HCT116 (cell line): ENCODE measurements at regions not wholly inside any gene's neighbourhood (a gene's known extent, or its start where the extent isn't known, plus 50 kb on each side); places are given as distances from the start of the nearest gene placed in this dataset.

Experiments used
- ATAC-seq: fragments of 200-7000 bp; cut with Tn5 transposase; 2 replicates; pipeline ENCODE4 v1.9.1; 2020; ENCODE audit warnings: mild to moderate bottlenecking, moderate library complexity
- BruUV-seq: library from RNA; stranded (reverse); fragments of 400-500 nt; replicated peaks from 2 replicates; lab custom pipeline; 2021; lab: Mats Ljungman, UMichigan
- CTCF ChIA-PET: fragments of 300-600 bp; sonication (Branson Sonifier 250); formaldehyde crosslinking; loops from one replicate; lab custom pipeline; 2021; ENCODE audit warnings: antibody characterized with exemption; lab: Charles Lee
- POLR2A ChIA-PET: fragments of 300-600, 350-600 bp; sonication (Branson Sonifier 250); formaldehyde crosslinking; loops from one replicate; lab custom pipeline; 2021; ENCODE audit warnings: antibody characterized with exemption; lab: Charles Lee
- RAD21 ChIA-PET, 2 experiments: fragments of 300-600 bp; sonication (Branson Sonifier 250); formaldehyde crosslinking; loops; one replicate each; lab custom pipeline; 2023; ENCODE audit warnings: low total read pairs in 2 of 2; ENCODE audit not compliant: uncharacterized antibody in 2 of 2, unreplicated experiment in 2 of 2, low non-redundant PET in 1 of 2; lab: Charles Lee
- DNase-seq: peaks from one replicate; pipeline ENCODE4 v3.0.0-alpha.2; 2010; ENCODE audit warnings: low read depth, low spot score
- H2AFZ ChIP-seq: fragments of 200-600 bp; shearing (Covaris generic), sonication (generic); 2 replicates; pipeline ENCODE4 v1.6.1; 2017; ENCODE audit warnings: low read depth, mixed run types, mixed read lengths, antibody characterized with exemption, low read length; ENCODE audit not compliant: poor library complexity, severe bottlenecking
- H3K27ac ChIP-seq: 2 replicates; pipeline ENCODE4 v1.5.1; 2012; ENCODE audit warnings: low read depth, low read length
- H3K27me3 ChIP-seq: fragments of 200-600 bp; sonication (generic); 2 replicates; pipeline ENCODE4 v1.6.1; 2016; ENCODE audit warnings: mixed run types, low read length, mixed read lengths; ENCODE audit not compliant: insufficient read depth
- H3K36me3 ChIP-seq, 2 experiments: fragments of 200-500 bp in 1 of 2; fragments of 200-600 bp in 1 of 2; sonication (Bioruptor generic) in 1 of 2; sonication (generic) in 1 of 2; 2 replicates each; pipeline versions ENCODE4 v1.5.1 to v1.6.1; 2014 to 2016; ENCODE audit warnings: low read length in 2 of 2, inconsistent platforms in 1 of 2, mixed read lengths in 1 of 2, mixed run types in 1 of 2; ENCODE audit not compliant: insufficient read depth in 2 of 2, control insufficient read depth in 1 of 2
- H3K4me1 ChIP-seq, 2 experiments: fragments of 200-600 bp in 1 of 2; sonication (generic) in 1 of 2; 2 replicates each; pipeline versions ENCODE4 v1.5.1 to v1.6.1; 2012 to 2017; ENCODE audit warnings: low read length in 2 of 2, inconsistent platforms in 1 of 2, mild to moderate bottlenecking in 1 of 2, mixed read lengths in 1 of 2, mixed run types in 1 of 2, moderate library complexity in 1 of 2; ENCODE audit not compliant: insufficient read depth in 2 of 2, control insufficient read depth in 1 of 2
- H3K4me2 ChIP-seq: fragments of 200-600 bp; sonication (generic); 2 replicates; pipeline ENCODE4 v1.6.1; 2017; ENCODE audit warnings: mixed run types, low read length, mixed read lengths
- H3K4me3 ChIP-seq, 2 experiments: fragments of 200-600 bp in 1 of 2; sonication (generic) in 1 of 2; replicated peaks in 1 of 2; 2 replicates each; pipeline ENCODE4 v1.5.1; 2011 to 2016; ENCODE audit warnings: low read length in 2 of 2, control low read depth in 1 of 2, low read depth in 1 of 2, mild to moderate bottlenecking in 1 of 2, mixed read lengths in 1 of 2, mixed run types in 1 of 2
- H3K79me2 ChIP-seq: fragments of 200-600 bp; sonication (generic); 2 replicates; pipeline ENCODE4 v1.6.1; 2017; ENCODE audit warnings: mild to moderate bottlenecking, mixed run types, low read length, moderate library complexity, mixed read lengths; ENCODE audit not compliant: insufficient read depth
- H3K9ac ChIP-seq: fragments of 200-600 bp; sonication (generic); 2 replicates; pipeline ENCODE4 v1.6.1; 2016; ENCODE audit warnings: low read length, mixed read lengths
- H3K9me2 ChIP-seq: fragments of 200-600 bp; sonication (generic), shearing (Covaris generic); 2 replicates; pipeline ENCODE4 v1.6.1; 2017; ENCODE audit warnings: mixed run types, mild to moderate bottlenecking, moderate library complexity; ENCODE audit not compliant: insufficient read depth
- H3K9me3 ChIP-seq, 2 experiments: fragments of 200-500 bp in 1 of 2; fragments of 200-600 bp in 1 of 2; sonication (Bioruptor generic) in 1 of 2; sonication (generic) in 1 of 2; 2 replicates each; pipeline ENCODE4 v1.6.1; 2014 to 2017; ENCODE audit warnings: low read length in 2 of 2, mixed read lengths in 2 of 2, inconsistent platforms in 1 of 2, low read depth in 1 of 2, mild to moderate bottlenecking in 1 of 2, mixed run types in 1 of 2, moderate library complexity in 1 of 2; ENCODE audit not compliant: control insufficient read depth in 1 of 2, insufficient read depth in 1 of 2
- H4K20me1 ChIP-seq: fragments of 200-600 bp; sonication (generic), shearing (Covaris generic); 2 replicates; pipeline ENCODE4 v1.6.1; 2017; ENCODE audit warnings: mixed run types, mild to moderate bottlenecking, moderate library complexity; ENCODE audit not compliant: insufficient read depth
- CBX3 ChIP-seq: IDR thresholded peaks from 2 replicates; pipeline ENCODE4 v1.6.1; 2012; ENCODE audit warnings: low read depth
- CEBPB ChIP-seq: IDR thresholded peaks from 2 replicates; pipeline ENCODE4 v1.6.1; 2012; ENCODE audit warnings: low read depth
- EGR1 ChIP-seq: IDR thresholded peaks from 2 replicates; pipeline ENCODE4 v1.6.1; 2012; ENCODE audit warnings: low read depth
- FOSL1 ChIP-seq: IDR thresholded peaks from 2 replicates; pipeline ENCODE4 v1.6.1; 2012; ENCODE audit warnings: low read depth
- JUND ChIP-seq: IDR thresholded peaks from 2 replicates; pipeline ENCODE4 v1.6.1; 2012
- MAX ChIP-seq: IDR thresholded peaks from 2 replicates; pipeline ENCODE4 v1.6.1; 2012
- POLR2A ChIP-seq: IDR thresholded peaks from 2 replicates; pipeline ENCODE4 v1.7.0; 2011; ENCODE audit warnings: borderline replicate concordance; ENCODE audit not compliant: insufficient read depth, insufficient read length; ENCODE audit errors: extremely low read depth
- POLR2AphosphoS5 ChIP-seq: IDR thresholded peaks from 2 replicates; pipeline ENCODE4 v1.6.1; 2011; ENCODE audit warnings: mild to moderate bottlenecking, low read depth, low read length, moderate library complexity
- RAD21 ChIP-seq: IDR thresholded peaks from 2 replicates; pipeline ENCODE4 v1.6.1; 2012; ENCODE audit warnings: low read depth, mild to moderate bottlenecking
- SIN3A ChIP-seq: IDR thresholded peaks from 2 replicates; pipeline ENCODE4 v1.6.1; 2012; ENCODE audit warnings: low read depth
- SP1 ChIP-seq: IDR thresholded peaks from 2 replicates; pipeline ENCODE4 v1.6.1; 2012; ENCODE audit warnings: low read depth
- SRF ChIP-seq: IDR thresholded peaks from 2 replicates; pipeline ENCODE4 v1.6.1; 2012; ENCODE audit warnings: low read depth
- TCF7L2 ChIP-seq: IDR thresholded peaks from 2 replicates; pipeline ENCODE4 v1.7.0; 2011; ENCODE audit warnings: borderline replicate concordance, inconsistent platforms; ENCODE audit not compliant: insufficient read depth, insufficient read length; ENCODE audit errors: extremely low read depth
- ZBTB33 ChIP-seq: IDR thresholded peaks from 2 replicates; pipeline ENCODE4 v1.6.1; 2011; ENCODE audit warnings: mild to moderate bottlenecking, low read length, moderate library complexity; ENCODE audit not compliant: insufficient replicate concordance; ENCODE audit errors: extremely low read depth
- ZNF274 ChIP-seq: fragments of 200-500 bp; sonication (Bioruptor generic); IDR thresholded peaks from 2 replicates; pipeline ENCODE4 v1.6.1; 2014; ENCODE audit warnings: mild to moderate bottlenecking, low read depth, low read length, inconsistent platforms
- intact Hi-C: fragments of 100-400 bp; cut with micrococcal nuclease; formaldehyde crosslinking; loops from 2 replicates; pipeline ENCODE4 v1.10.0; 2022

GRCh38 chr1:187691439-187691838, 862.7 kb downstream of the PLA2G4A start:
- ChIA-PET CTCF (no interaction called here), RAD21 (no interaction called here), POLR2A (no interaction called here)
- DNase-seq: peak; percentile 66
- Histone ChIP-seq H3K4me2 (peak overlapping the region; percentile 29; the same call in 1 of the 2 replicates), H3K36me3 (no peaks in the 10 kb centered on the region), H4K20me1 (no peaks in the 10 kb centered on the region), H3K9me3 (no peaks in the 10 kb centered on the region), H3K27me3 (no peaks in the 10 kb centered on the region), H3K79me2 (no peaks in the 10 kb centered on the region), H3K9me2 (no peaks in the 10 kb centered on the region), H2AFZ (no peak overlapping the region), H3K27ac (no peak overlapping the region), H3K4me3 (no peak overlapping the region), H3K4me1 (peaks cover 0 to 18% of the 10 kb centered on the region in 2 experiments; a peak in 2 of 4 replicates), H3K9ac (no peak overlapping the region)
- ATAC-seq: peak; percentile 81
- intact Hi-C loops: no loop called here
- BruUV-seq: no TSS peak
- no peak for TF ChIP-seq ZBTB33
- no peak for TF ChIP-seq TCF7L2
- peak; percentile 66 for TF ChIP-seq SP1
- TF ChIP-seq CBX3: peak; percentile 58; the same call in 1 of the 2 replicates
- TF ChIP-seq FOSL1: peak; percentile 82
- TF ChIP-seq MAX: peak; percentile 59; the same call in 1 of the 2 replicates
- TF ChIP-seq ZNF274: no peak
- peak; percentile 84 for TF ChIP-seq JUND

- Histone ChIP-seq H3K9me3 (no peaks in the 10 kb centered on the region), H3K4me1 (peaks cover 0 to 18% of the 10 kb centered on the region in 2 experiments; a peak in 2 of 4 replicates), H3K4me3 (no peak overlapping the region), H3K79me2 (no peaks in the 10 kb centered on the region), H3K36me3 (no peaks in the 10 kb centered on the region), H3K9ac (no peak overlapping the region), H3K27ac (no peak overlapping the region), H3K9me2 (no peaks in the 10 kb centered on the region), H4K20me1 (no peaks in the 10 kb centered on the region), H3K27me3 (no peaks in the 10 kb centered on the region), H3K4me2 (no peak overlapping the region), H2AFZ (no peak overlapping the region)
- ChIA-PET POLR2A (no interaction called here), CTCF (no interaction called here), RAD21 (no interaction called here)
- intact Hi-C loops: no loop called here
- no TSS peak for BruUV-seq
- no peak for DNase-seq
- TF ChIP-seq SP1: no peak
- no peak for TF ChIP-seq CEBPB
- no peak for TF ChIP-seq POLR2A
- no peak for TF ChIP-seq CBX3
- TF ChIP-seq FOSL1: no peak
- TF ChIP-seq POLR2AphosphoS5: no peak
- no peak for TF ChIP-seq SRF
- no peak for TF ChIP-seq EGR1
- no peak for TF ChIP-seq SIN3A
- no peak for TF ChIP-seq RAD21
- no peak for ATAC-seq
These were observed 864.0 kb downstream of the PLA2G4A start for GRCh38 chr1:187692799-187693198.
